Neural cell (in vitro differentiated cells): ENCODE measurements at regions not wholly inside any gene's neighbourhood (a gene's known extent, or its start where the extent isn't known, plus 50 kb on each side); places are given as distances from the start of the nearest gene placed in this dataset.

ENCODE experiments used
- H2AFZ ChIP-seq: fragments of 200-600, 300-800 bp; sonication (generic), shearing (Covaris generic); 2 replicates; pipeline ENCODE4 v1.6.0; 2014; ENCODE audit warnings: low read depth, mild to moderate bottlenecking, antibody characterized with exemption, low read length, moderate library complexity
- H3F3A ChIP-seq: fragments of 200-600 bp; shearing (Covaris generic); 2 replicates; pipeline ENCODE4 v1.6.1; 2016; ENCODE audit warnings: mild to moderate bottlenecking, moderate library complexity, mixed read lengths, antibody characterized with exemption, low read length; ENCODE audit not compliant: insufficient read depth, poor library complexity, severe bottlenecking
- H3K27ac ChIP-seq: fragments of 200-600, 300-800 bp; sonication (generic), shearing (Covaris generic); 2 replicates; pipeline ENCODE4 v1.5.1; 2014; ENCODE audit warnings: mild to moderate bottlenecking, low read length, moderate library complexity
- H3K27me3 ChIP-seq: fragments of 300-800, 200-600 bp; sonication (generic), shearing (Covaris generic); 2 replicates; pipeline ENCODE4 v1.6.0; 2014; ENCODE audit warnings: mild to moderate bottlenecking, low read depth, low read length, moderate library complexity; ENCODE audit not compliant: insufficient read depth
- H3K36me3 ChIP-seq: fragments of 300-800, 200-600 bp; sonication (generic), shearing (Covaris generic); 2 replicates; pipeline ENCODE4 v1.5.1; 2014; ENCODE audit warnings: mild to moderate bottlenecking, antibody characterized with exemption, low read length, moderate library complexity; ENCODE audit not compliant: insufficient read depth
- H3K4me2 ChIP-seq: fragments of 300-800, 200-600 bp; sonication (generic), shearing (Covaris generic); 2 replicates; pipeline ENCODE4 v1.6.0; 2014; ENCODE audit warnings: mild to moderate bottlenecking, low read length
- H3K4me3 ChIP-seq: fragments of 300-800, 200-600 bp; sonication (generic), shearing (Covaris generic); 2 replicates; pipeline ENCODE4 v1.5.1; 2014; ENCODE audit warnings: mild to moderate bottlenecking, low read length, moderate library complexity
- H3K79me2 ChIP-seq: fragments of 200-600 bp; shearing (Covaris generic); replicated peaks from 2 replicates; pipeline ENCODE4 v1.6.0; 2014; ENCODE audit warnings: mild to moderate bottlenecking, low read length, moderate library complexity; ENCODE audit not compliant: insufficient read depth
- H3K9ac ChIP-seq: fragments of 300-800, 200-600 bp; sonication (generic), shearing (Covaris generic); 2 replicates; pipeline ENCODE4 v1.6.1; 2016; ENCODE audit warnings: mild to moderate bottlenecking, low read length, mixed read lengths
- H3K9me2 ChIP-seq: fragments of 200-600 bp; shearing (Covaris generic); 2 replicates; pipeline ENCODE4 v1.6.1; 2016; ENCODE audit warnings: mild to moderate bottlenecking, low read length, mixed read lengths; ENCODE audit not compliant: insufficient read depth
- H3K9me3 ChIP-seq: fragments of 200-600, 300-800 bp; sonication (generic), shearing (Covaris generic); 2 replicates; pipeline ENCODE4 v1.6.1; 2016; ENCODE audit warnings: mild to moderate bottlenecking, mixed run types, low read length, moderate library complexity, mixed read lengths
- H4K20me1 ChIP-seq: fragments of 200-600 bp; shearing (Covaris generic); 2 replicates; pipeline ENCODE4 v1.6.1; 2016; ENCODE audit warnings: mild to moderate bottlenecking, mixed run types; ENCODE audit not compliant: insufficient read depth
- EP300 ChIP-seq: fragments of 450-650 bp; conservative IDR thresholded peaks from 2 replicates; pipeline ENCODE4 v1.6.1; 2014; ENCODE audit warnings: antibody characterized with exemption, mild to moderate bottlenecking, moderate library complexity; ENCODE audit not compliant: poor library complexity, severe bottlenecking
- EZH2 ChIP-seq: fragments of 200-600, 300-800 bp; shearing (Covaris generic), sonication (generic); IDR thresholded peaks from 2 replicates; pipeline ENCODE4 v1.6.1; 2014; ENCODE audit warnings: antibody characterized with exemption, low read length, borderline replicate concordance, mild to moderate bottlenecking; ENCODE audit not compliant: insufficient read depth, poor library complexity, severe bottlenecking
- MXI1 ChIP-seq: fragments of 450-650 bp; conservative IDR thresholded peaks from 2 replicates; pipeline ENCODE4 v1.6.1; 2014; ENCODE audit warnings: antibody characterized with exemption, mild to moderate bottlenecking; ENCODE audit not compliant: poor library complexity, severe bottlenecking
- POLR2AphosphoS5 ChIP-seq: IDR thresholded peaks from 2 replicates; pipeline ENCODE4 v1.6.1; 2012
- RAD21 ChIP-seq: fragments of 450-650 bp; conservative IDR thresholded peaks from 2 replicates; pipeline ENCODE4 v1.6.1; 2014; ENCODE audit warnings: antibody characterized with exemption, mild to moderate bottlenecking, moderate library complexity
- SMC3 ChIP-seq: fragments of 450-650 bp; conservative IDR thresholded peaks from 2 replicates; pipeline ENCODE4 v1.6.1; 2014; ENCODE audit warnings: antibody characterized with exemption, mild to moderate bottlenecking, moderate library complexity; ENCODE audit not compliant: poor library complexity
- TAF1 ChIP-seq: IDR thresholded peaks from 2 replicates; pipeline ENCODE4 v1.6.1; 2012; ENCODE audit warnings: low read depth
- TF ChIP-seq, protein P1 (sequence below): fragments of 450-650 bp; IDR thresholded peaks from 2 replicates; pipeline ENCODE4 v1.5.1; 2014; ENCODE audit warnings: antibody characterized with exemption, mild to moderate bottlenecking, moderate library complexity; ENCODE audit not compliant: poor library complexity, severe bottlenecking
- TF ChIP-seq, protein P2 (sequence below): IDR thresholded peaks from 2 replicates; pipeline ENCODE4 v1.6.1; 2012; ENCODE audit warnings: borderline replicate concordance

DNA sequence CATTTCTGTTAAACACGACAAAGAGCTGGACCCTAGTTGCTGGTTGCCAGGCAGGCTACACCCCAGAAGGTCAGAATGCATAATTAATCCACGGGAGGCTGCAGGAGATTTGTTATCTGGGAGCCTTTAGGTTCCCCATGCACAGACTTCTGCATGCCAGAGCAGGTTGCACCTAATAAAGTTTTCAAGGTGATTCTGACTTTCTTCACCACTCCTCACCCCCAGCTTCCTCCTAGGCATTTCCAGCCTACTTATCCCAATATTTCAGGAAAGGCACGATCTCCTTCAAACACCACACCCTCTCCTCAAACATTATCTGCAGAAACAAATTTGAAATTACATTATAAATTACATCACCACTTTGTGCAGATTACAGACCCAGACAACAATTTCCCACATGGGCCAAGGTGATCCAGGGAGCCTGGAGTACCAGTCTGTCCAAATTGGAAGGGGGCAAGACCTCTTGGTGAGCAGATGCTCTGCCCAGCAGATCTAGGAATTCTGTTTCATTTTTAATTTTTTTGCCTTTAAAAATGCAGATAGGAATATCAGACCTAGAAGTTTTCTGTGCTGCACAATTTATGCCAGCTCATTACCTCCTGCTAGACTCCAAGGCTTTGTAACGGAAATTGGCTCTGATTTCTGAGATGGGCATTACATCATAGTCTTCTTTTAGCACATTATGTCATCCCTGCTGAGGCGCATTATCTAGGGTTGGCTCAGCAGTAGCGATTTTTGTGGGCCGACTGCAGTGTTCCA, 363.4 kb upstream of the SLC30A5 start:
- H3K27me3 ChIP-seq, result no peaks in the 10 kb centered on the region
- H3K4me2 ChIP-seq, result no peak overlapping the region
- H3K4me3 ChIP-seq, result no peak overlapping the region
- no peaks in the 10 kb centered on the region for H3K9me2 ChIP-seq
- H3F3A ChIP-seq, result no peaks in the 10 kb centered on the region
- no peak for TF ChIP-seq TAF1
- TF ChIP-seq RAD21, result peak; percentile 27
- TF ChIP-seq, protein P1, sequence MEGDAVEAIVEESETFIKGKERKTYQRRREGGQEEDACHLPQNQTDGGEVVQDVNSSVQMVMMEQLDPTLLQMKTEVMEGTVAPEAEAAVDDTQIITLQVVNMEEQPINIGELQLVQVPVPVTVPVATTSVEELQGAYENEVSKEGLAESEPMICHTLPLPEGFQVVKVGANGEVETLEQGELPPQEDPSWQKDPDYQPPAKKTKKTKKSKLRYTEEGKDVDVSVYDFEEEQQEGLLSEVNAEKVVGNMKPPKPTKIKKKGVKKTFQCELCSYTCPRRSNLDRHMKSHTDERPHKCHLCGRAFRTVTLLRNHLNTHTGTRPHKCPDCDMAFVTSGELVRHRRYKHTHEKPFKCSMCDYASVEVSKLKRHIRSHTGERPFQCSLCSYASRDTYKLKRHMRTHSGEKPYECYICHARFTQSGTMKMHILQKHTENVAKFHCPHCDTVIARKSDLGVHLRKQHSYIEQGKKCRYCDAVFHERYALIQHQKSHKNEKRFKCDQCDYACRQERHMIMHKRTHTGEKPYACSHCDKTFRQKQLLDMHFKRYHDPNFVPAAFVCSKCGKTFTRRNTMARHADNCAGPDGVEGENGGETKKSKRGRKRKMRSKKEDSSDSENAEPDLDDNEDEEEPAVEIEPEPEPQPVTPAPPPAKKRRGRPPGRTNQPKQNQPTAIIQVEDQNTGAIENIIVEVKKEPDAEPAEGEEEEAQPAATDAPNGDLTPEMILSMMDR, result no peak
- TF ChIP-seq EZH2, result no peak
- TF ChIP-seq, protein P2, sequence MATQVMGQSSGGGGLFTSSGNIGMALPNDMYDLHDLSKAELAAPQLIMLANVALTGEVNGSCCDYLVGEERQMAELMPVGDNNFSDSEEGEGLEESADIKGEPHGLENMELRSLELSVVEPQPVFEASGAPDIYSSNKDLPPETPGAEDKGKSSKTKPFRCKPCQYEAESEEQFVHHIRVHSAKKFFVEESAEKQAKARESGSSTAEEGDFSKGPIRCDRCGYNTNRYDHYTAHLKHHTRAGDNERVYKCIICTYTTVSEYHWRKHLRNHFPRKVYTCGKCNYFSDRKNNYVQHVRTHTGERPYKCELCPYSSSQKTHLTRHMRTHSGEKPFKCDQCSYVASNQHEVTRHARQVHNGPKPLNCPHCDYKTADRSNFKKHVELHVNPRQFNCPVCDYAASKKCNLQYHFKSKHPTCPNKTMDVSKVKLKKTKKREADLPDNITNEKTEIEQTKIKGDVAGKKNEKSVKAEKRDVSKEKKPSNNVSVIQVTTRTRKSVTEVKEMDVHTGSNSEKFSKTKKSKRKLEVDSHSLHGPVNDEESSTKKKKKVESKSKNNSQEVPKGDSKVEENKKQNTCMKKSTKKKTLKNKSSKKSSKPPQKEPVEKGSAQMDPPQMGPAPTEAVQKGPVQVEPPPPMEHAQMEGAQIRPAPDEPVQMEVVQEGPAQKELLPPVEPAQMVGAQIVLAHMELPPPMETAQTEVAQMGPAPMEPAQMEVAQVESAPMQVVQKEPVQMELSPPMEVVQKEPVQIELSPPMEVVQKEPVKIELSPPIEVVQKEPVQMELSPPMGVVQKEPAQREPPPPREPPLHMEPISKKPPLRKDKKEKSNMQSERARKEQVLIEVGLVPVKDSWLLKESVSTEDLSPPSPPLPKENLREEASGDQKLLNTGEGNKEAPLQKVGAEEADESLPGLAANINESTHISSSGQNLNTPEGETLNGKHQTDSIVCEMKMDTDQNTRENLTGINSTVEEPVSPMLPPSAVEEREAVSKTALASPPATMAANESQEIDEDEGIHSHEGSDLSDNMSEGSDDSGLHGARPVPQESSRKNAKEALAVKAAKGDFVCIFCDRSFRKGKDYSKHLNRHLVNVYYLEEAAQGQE, result no peak
- H3K27ac ChIP-seq, result peak overlapping the region; percentile 62
- H3K9ac ChIP-seq, result peak overlapping the region; percentile 42
- H3K36me3 ChIP-seq, result no peaks in the 10 kb centered on the region
- H3K79me2 ChIP-seq, result no peaks in the 10 kb centered on the region
- no peaks in the 10 kb centered on the region for H4K20me1 ChIP-seq
- no peaks in the 10 kb centered on the region for H3K9me3 ChIP-seq
- H2AFZ ChIP-seq, result no peak overlapping the region

DNA sequence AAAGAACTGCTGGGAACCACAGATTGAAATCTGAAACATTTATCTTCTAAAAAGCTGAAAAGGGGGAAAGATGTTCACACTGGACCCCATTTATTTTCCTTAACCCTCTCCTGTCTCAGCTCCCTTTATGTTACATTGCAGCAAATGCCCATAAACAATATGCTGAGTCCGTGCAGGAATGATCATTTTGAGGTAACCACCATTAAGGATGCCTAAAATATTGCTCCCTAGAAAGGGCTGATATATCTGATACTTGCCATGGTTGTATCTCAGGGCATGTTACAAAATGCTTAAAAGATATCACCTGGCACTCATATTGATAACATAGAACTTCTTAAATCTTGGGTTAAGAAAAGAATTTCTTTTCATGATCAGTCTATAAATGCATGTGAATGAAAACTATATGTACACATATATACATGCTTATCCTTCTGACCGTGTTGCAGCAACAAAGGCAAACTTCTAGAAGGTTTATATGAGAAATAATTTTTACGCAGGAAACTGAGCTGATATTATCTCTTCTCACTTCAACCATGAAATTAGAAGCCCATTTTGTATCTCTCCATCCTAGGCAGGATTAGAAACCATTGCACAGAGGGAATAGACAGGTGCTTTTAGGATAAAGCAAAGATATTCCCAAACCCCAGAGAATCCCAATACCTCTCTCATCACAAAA, 362.7 kb upstream of the SLC30A5 start:
- no peaks in the 10 kb centered on the region for H3K79me2 ChIP-seq
- no peak overlapping the region for H2AFZ ChIP-seq
- no peaks in the 10 kb centered on the region for H3F3A ChIP-seq
- no peak overlapping the region for H3K4me3 ChIP-seq
- no peaks in the 10 kb centered on the region for H4K20me1 ChIP-seq
- no peak overlapping the region for H3K4me2 ChIP-seq
- peak overlapping the region; percentile 62 for H3K27ac ChIP-seq
- peak overlapping the region; percentile 17 for H3K9ac ChIP-seq
- H3K36me3 ChIP-seq, result no peaks in the 10 kb centered on the region
- H3K27me3 ChIP-seq, result no peaks in the 10 kb centered on the region
- H3K9me2 ChIP-seq, result no peaks in the 10 kb centered on the region
- no peaks in the 10 kb centered on the region for H3K9me3 ChIP-seq
- TF ChIP-seq TAF1 (no peak), RAD21 (no peak), EZH2 (no peak), POLR2AphosphoS5 (no peak), EP300 (no peak), MXI1 (no peak), SMC3 (no peak)
- TF ChIP-seq, protein P2, result no peak
- TF ChIP-seq, protein P1, result no peak
